ENCODE measurements at regions not wholly inside any gene's neighbourhood (a gene's known extent, or its start where the extent isn't known, plus 50 kb on each side); places are given as distances from the start of the nearest gene placed in this dataset.
"Not testable (repeated sequence)": the region's sequence is repeated elsewhere in the genome, so short reads cannot be mapped to it uniquely, and the experiment has no call there.

- not testable (repeated sequence) for DNase-seq (ENCODE audit: low read depth in 4 of 4, low spot score in 1 of 4)
These were observed 66.2 kb upstream of the PAPPA2 start for GRCh38 chr1:176396604-176397395.

- no peak for DNase-seq (ENCODE audit: low read depth in 4 of 4, low spot score in 1 of 4)
These were observed 71.4 kb upstream of the PAPPA2 start for GRCh38 chr1:176391621-176392020.

GRCh38 chr1:176384841-176385240, 78.1 kb upstream of the PAPPA2 start:
- no peak for DNase-seq (ENCODE audit: low read depth in 4 of 4, low spot score in 1 of 4)

DNA sequence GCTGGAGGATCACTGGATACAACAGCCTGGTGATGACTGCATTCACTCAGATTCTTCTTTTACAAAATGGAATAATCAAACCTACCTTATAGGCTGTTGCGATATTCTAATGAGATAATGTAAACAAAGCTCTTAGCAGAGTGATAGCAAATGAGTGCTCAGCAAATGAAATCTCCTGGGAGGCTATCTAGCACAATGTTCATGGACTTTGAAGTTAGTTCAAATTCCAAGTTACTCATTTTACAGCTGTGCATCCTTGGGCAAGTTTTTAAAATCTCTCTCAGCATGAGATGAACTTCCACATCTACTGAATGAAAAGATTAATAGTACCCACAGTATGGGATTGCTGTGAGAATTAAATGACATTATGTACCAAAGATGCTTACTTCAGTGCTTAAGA, 80.8 kb upstream of the PAPPA2 start:
- no peak for DNase-seq (ENCODE audit: low read depth in 4 of 4, low spot score in 1 of 4)

DNA sequence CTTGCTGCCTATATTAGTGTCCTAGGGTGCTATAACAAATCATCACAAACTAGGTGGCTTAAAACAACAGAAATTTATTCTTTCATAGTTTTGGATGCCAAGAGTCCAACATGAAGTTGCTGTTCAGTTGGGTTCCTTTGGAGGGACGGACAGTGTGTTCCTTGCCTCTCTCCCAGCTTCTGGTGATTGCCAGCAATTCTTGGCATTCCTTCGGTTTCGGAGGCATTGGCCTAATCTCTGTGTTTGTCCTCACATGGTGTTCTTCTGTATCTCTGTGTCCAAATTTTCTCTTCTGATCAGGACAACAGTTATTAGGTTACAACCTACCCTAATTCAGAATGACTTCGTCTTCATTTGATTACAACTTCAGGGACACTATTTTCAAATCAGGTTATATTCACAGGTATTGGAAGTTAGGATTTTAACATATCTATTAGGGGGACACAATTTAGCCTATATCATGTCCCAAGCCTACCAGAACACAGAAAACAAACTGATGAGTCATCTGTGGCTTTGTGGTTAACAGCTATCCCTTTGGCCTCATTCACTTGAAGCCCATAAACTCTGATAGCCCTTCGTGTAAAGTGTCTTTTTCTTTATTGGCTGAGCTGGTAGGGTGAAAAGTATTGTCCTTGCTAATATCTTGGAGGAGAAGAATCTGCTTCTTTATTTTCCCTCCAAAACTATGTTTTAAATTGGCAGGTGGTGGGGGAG, 83.2 kb upstream of the PAPPA2 start:
- no peak for DNase-seq (ENCODE audit: low read depth in 4 of 4, low spot score in 1 of 4)

DNA sequence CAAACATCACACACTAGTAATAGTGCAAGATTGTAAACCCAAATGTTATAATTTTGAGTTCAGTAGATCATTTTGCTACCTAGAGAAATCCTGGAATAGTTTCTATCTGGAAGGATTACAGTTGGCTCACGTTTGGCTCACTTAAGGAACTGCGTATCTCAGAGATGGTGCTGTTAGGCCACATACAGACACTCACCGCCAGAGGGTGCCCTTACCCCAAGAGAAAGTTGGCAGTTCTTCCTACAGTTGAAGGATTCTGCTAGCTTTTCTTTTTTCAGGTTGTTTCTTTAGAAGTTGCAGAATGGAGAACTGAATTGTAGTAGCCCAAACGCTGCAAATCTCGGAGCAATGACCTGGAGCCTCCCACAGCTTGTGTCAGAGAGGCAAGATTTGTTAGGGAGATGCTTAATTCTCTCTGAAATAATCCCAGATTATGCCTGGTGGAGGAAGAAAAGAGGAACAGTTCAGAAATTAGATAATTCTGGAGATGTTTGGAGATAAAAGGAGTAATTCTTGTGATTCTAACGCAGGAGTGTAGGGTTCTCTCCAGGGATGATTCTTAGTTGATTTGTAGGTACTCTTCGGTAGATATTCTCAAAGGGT, 87.9 kb upstream of the PAPPA2 start:
- DNase-seq (ENCODE audit: low read depth in 4 of 4, low spot score in 1 of 4): peak; percentile 30 to 43 (median 36)

DNA sequence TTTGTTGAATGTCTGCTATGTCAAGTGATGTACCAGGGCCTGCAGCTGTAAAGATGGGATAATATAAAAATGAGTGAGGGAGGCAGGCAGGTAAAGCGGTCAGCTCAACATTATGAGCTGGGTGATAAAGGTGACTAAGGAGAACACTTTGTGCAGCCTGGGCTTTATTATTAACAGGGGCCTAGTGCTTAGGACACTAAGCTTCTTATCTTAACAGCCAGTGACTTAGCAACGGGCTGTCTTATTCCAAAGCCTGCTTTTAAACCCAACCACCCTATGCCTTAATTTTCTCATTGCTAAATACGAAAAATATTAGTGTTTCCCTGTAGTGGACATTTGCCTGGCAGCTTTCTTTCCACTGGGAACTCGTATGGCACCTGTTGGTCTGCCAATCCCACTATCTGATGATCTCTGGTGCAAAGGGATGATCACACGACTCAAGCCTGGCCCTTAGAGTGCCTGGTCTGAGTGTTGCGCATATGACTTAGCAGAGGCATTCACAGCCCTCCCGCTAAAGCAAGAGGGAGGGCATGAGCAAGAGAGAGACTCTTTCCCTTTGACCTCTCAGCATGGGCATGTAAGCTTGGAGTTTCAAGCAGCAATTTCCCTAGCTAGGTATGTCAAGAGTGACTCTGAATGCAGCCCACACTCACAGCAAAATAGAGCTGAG, 98.6 kb upstream of the PAPPA2 start:
- DNase-seq (ENCODE audit: low read depth in 4 of 4, low spot score in 1 of 4): no peak

DNA sequence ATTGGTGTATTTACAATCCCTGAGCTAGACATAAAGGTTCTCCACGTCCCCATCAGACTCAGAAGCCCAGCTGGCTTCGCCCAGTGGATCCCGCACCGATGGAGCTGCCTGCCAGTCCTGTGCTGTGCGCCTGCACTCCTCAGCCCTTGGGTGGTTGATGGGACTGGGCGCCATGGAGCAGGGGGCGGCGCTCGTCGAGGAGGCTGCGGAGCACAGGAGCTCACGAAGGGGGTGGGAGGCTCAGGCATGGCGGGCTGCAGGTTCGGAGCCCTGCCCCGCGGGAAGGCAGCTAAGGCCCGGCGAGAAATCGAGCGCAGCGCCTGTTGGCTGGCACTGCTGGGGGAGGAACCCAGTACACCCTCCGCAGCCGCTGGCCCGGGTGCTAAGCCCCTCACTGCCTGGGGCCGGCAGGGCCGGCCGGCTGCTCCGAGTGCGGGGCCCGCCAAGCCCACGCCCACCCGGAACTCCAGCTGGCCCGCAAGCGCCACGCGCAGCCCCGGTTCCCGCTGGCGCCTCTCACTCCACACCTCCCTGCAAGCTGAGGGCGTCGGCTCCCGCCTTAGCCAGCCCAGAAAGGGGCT, 113.8 kb upstream of the PAPPA2 start:
- DNase-seq (ENCODE audit: low read depth in 4 of 4, low spot score in 1 of 4): not testable (repeated sequence)

GRCh38 chr1:176341656-176342055, 121.3 kb upstream of the PAPPA2 start:
- DNase-seq (ENCODE audit: low read depth in 4 of 4, low spot score in 1 of 4): no peak

- DNase-seq (ENCODE audit: low read depth in 4 of 4, low spot score in 1 of 4): no peak
These were observed 124.1 kb upstream of the PAPPA2 start for GRCh38 chr1:176338877-176339276.

- DNase-seq (ENCODE audit: low read depth in 4 of 4, low spot score in 1 of 4): no peak
These were observed 123.7 kb upstream of the COP1 start for GRCh38 chr1:176330782-176331181.

- no peak for DNase-seq (ENCODE audit: low read depth in 4 of 4, low spot score in 1 of 4)
These were observed 118.6 kb upstream of the COP1 start for GRCh38 chr1:176325664-176326063.

DNA sequence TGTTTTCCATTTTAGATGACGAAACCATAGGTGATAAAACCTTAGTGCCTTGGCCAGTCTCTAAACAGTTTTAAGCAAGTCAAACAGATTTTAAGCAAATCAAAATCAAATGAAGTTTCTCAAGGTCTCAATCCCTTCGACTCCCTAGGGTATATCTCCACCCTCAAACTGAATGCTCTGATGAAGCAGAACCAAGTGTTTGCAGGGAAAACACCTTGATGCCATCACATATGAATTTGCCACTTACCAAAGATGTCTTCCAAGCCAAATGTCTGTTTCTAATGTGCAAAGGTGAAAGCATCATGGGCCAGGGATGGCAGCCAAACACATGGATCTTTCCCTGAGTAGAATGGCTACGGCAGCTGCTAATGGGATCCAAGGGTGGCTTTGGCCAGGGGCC, 116.4 kb upstream of the COP1 start:
- DNase-seq (ENCODE audit: low read depth in 4 of 4, low spot score in 1 of 4): no peak

- no peak for DNase-seq (ENCODE audit: low read depth in 4 of 4, low spot score in 1 of 4)
These were observed 108.6 kb upstream of the COP1 start for GRCh38 chr1:176315519-176316220.

DNA sequence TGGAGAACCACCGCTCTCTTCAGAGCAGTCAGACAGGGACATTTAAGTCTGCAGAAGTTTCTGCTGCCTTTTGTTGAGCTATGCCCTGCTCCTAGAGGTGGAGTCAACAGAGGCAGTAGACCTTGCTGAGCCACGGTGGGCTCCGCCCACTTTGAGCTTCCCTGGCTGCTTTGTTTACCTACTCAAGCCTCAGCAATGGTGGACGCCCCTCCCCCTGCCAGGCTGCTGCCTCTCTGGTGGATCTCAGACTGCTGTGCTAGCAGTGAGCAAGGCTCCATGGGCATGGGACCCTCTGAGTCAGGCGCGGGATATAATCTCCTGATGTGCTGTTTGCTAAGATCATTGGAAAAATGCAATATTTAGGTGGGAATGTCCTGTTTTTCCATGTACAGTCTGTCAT, 89.5 kb upstream of the COP1 start:
- not testable (repeated sequence) for DNase-seq (ENCODE audit: low read depth in 4 of 4, low spot score in 1 of 4)

DNA sequence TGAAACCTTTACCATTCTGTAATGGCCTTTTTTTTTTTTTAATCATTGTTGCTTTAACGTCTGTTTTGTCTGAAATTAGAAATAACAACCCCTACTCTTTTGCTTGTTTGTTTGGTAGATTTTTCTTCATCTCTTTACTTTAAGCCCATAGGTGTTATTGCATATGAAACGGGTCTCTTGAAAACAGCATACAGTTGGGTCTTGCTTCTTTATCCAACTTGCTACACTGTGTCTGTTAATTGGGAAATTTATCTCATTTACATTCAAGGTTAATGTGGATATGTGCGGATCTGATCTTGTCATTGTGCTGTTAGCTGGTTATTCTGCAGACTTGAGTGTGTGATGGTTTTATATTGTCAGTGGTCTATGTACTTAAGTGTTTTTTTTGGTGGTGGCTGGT, 78.9 kb upstream of the COP1 start:
- DNase-seq (ENCODE audit: low read depth in 4 of 4, low spot score in 1 of 4): no peak

DNA sequence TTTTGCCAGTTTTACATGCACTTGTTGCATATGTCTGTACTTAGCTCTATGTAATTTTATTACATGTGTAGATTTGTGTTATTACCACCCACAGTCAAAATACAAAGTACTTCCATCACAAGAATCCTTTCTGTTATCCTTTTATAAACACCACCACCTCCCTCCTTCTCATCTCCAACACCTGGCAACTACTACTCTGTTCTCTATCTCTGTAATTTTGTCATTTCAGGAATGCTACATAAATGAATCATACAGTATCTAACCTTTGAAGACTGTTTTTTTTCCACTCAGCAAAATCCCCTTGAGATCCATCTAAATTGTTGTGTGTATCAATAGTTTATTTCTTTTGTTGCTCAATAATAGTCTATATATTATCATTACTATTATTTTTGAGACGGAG, 64.5 kb upstream of the COP1 start:
- no peak for DNase-seq (ENCODE audit: low read depth in 4 of 4, low spot score in 1 of 4)
